ENCODE measurements at regions not wholly inside any gene's neighbourhood (a gene's known extent, or its start where the extent isn't known, plus 50 kb on each side); places are given as distances from the start of the nearest gene placed in this dataset.

- TF ChIP-seq CTCF (IDR thresholded peaks at IDR 0.05; ENCODE audit: insufficient read depth, low read depth, low read length): no peak
- TF ChIP-seq EZH2 (IDR thresholded peaks at IDR 0.05; ENCODE audit: insufficient read depth, low read length): no peak
Observed at GRCh38 chr2:212908682-212909435, 242.6 kb downstream of the IKZF2 start.
